Stimulated activated CD4-positive, alpha-beta T cell treated with anti-CD3 and anti-CD28 coated beads, Interleukin-1b, Interleukin-23, amount 100 ng/mL, for 4 hours (primary cell): ENCODE measurements at regions not wholly inside any gene's neighbourhood (a gene's known extent, or its start where the extent isn't known, plus 50 kb on each side); places are given as distances from the start of the nearest gene placed in this dataset.
"Not testable (repeated sequence)": the region's sequence is repeated elsewhere in the genome, so short reads cannot be mapped to it uniquely, and the experiment has no call there.

ENCODE experiments used
- DNase-seq, 2 donors: peaks; one replicate each; pipeline ENCODE4 v3.0.0-alpha.2; 2020; ENCODE audit warnings: low read depth in 2 of 2

DNA sequence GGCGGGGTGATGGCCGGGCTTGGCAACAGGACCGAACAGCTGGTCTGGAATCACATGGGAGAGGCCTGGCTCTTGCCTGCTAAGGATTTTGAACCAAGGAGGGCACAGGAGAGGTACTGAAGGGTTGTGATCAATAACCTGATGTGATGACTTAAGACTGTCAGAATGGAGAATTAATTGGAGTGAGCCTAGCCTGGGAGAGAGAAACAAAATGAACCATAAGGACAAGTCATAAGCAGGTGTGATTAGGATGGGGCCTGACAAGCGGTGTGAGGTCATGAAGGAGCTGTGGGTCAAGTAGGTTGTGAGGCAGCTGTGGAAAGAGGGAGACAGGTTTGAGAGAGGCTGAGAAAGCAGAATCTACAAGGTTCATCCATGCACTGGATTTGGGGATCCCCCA, 104.6 kb downstream of the MED10 start:
- no peak for DNase-seq

DNA sequence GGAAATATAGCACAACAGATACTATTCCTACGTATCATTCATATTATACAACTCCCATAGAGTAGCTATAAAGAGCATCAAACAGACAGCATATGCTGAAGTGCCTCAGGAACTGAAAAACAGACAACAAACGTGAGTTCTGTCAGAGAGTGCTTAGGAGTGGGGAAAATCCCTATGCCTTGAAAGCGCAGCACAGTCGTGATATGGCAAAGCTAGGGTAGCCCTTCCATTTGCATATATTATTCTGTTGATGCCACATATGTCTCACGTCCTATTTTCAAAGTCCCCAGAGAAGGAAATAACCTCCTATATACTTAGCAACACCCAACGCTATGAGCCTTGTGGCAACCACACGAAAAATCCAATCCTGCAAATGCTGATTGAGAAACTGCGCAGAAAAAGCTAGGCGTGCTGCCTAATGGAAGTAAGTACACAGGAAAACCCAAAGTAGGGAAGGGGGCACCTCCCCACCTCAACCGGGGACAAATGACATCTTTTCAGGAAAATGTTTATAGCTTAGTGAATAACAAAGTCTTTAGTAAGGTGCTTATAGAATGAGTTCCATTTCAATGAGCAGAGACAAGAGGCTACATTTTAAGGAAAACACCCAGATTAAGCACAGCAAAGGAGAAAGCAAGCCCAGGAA, 105.1 kb downstream of the MED10 start:
- DNase-seq, result no peak

DNA sequence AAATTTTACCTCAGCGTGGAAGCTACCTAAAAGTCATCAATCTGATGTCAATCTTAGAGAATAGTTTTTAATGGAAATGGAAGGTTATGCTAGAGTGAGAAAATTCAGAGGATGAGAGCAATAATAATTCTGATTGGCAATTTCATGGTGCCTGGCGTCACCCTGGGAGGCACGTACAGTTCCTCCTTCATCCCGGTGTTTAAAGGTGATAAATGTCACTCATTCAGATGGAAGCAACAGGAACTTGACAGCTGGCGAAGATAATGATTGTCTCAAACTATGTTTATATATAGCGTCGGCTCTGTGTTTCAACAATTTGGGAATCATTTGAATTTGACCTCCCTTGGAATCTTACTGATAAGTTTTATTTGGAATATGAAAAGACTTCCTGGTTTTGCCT, 108.4 kb downstream of the MED10 start:
- DNase-seq, result no peak

DNA sequence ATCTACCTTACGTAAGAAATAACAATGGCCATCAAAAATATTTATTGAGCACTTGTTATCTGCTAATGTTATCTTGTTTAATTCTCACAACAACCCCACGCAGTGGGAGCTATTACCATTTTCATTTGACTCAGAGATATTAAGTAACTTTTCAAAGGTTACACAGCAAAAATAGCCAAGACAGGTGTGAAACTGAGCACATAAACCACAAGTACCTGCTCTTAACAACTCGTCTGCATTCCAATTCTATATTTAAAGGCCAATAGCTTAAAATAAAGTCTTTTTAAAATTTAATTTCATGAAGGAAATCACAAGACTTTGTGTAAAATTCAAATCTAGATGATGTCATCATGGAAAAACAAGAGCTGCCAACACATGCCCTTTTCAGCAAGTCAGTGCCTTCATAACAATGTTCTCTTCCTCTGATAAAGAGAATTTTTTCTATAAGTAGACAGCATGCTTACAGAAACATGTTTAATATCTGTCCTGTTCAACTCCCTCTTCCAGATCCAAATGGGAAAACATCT, 111.6 kb downstream of the MED10 start:
- no peak for DNase-seq

DNA sequence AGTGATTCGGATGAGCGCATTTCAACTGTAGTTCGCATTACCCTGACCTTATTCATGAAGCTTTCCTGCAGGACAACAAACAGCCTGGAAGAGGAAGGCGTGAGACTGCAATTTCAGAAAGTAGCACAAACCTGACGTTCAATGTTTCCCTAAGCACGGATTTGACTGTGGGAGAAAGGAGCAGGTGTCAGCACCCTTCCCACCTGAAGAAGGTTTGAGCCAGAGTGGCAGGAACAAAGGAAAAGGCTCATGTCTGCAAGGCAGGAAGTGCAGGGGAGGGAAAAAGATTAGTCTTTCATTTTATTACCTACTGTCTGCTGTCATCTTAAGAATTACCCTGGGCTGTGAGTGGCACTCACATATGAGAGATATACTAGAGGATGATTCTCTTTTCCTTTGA, 114.0 kb downstream of the MED10 start:
- DNase-seq, result no peak

DNA sequence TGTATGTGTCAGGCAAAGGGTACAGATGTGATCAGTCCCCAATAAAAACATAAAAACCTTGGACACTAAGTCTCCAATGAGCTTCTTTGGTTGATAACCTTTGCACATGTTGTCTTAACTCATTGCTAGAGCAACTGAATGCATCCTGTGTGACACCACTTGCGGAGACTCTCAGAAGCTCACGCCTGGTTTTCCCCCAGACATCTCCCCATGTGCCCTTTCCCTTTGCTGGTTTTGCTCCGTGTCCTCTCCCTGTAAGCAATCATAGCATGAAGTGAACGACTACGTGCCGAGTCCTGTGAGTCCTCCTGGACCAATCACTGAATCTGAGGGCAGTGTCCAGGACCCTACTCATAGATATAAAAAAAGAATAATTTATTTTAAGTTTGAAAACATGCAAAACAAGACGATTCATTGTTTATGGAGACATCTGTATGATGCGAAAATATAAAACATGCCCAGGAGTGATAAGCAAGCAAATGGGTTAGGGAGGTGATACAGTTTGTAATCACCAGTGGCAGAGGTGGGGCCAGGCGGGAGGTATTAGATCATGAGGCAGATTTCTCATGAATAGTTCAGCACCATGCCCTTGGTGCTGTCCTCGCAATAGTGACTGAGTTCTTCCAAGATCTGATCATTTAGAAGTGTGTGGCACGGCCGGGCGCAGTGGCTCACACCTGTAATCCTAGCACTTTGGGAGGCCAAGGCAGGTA, 115.5 kb downstream of the MED10 start:
- DNase-seq, result no peak

DNA sequence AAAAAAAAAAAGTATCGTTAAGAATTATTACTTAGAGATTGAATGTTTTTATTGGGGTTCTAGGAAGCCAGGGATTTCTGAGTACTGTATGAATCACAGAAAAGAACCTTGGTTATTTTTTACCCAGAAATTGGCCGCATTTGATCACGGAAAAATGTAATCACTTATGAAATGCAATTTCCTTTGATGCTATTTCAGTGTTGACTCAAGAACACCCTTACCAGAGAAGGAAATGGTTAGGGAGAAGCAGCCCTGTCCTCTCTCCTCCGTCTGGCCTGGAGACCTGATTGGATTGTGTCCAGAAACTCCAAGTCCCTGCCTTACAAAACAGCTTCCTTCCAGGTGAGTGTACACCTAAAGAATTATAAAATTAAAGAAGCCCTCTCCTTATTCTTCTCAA, 116.7 kb downstream of the MED10 start:
- DNase-seq, result no peak

DNA sequence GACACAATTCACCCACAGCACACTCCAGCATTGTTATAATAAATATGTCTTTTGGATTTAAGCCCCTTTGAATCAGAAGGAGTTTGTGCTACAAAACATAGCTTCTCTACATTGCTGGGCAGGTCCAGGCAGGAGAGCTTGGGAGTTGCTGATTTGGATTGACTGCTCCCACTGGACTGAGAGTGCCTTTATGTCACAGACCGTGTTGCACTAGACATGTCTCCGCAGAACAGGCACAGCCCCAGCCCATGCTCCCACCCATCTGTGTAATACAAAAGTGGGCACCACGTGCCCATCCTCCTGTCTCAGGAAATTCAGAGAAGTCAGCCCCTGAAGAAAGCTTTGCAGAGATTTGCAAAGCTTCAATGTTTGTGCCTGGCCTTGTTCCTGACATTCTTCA, 117.1 kb downstream of the MED10 start:
- DNase-seq, result no peak

DNA sequence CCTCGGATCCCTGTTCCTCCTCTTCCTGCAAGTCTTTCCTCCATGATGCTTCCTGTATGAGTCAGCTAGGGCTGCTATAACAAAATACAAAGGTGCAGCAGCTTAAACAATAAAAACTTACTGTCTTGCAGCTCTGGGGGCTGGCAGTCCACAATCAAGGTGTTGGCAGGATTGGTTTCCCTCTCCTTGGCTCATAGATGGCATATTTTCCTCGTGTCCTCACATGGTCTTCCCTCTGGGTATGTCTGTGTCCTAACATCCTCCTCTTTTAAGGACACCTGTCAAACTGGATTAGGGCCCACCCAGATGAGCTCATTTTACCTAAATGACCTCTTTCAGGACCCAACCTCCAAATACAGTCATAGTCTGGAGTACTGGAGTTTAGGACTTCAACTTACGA, 117.5 kb downstream of the MED10 start:
- no peak for DNase-seq

DNA sequence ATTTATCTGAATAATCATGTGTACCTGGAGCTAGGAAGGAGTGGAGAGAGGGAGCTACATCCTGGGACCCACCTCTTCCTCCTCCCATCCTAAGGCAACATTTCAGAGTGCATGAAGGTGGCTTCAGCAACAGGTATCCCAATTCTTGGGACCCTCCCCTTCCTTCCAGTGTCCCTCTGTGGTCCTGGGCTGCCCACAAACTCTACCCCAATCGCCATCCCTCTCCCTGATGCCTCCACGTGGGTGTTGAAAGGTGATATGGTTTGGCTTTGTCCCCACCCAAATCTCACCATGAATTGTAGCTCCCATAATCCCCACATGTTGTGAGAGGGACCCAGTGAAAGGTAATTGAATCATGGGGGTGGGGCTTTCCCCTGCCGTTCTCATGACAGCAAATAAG, 121.4 kb downstream of the MED10 start:
- no peak for DNase-seq

DNA sequence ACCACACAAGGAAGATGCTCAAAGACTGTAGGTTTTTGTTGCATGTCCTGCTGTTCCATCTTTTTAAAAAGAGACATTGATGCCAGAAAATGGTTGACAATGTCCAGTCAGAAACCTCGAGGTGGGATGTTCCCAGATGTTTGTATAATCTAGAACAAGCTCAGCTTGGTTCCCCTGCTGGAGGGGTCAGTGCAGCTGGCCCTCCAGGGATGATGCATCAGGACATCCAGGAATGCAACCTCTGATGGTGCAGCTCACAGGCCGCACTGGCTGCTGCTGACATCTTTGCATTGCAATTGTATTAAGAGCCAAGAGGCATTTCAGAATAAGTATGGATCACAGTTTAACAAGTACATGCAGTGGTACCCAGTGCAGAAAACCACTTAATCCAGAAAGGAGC, 122.4 kb downstream of the MED10 start:
- DNase-seq, result no peak

DNA sequence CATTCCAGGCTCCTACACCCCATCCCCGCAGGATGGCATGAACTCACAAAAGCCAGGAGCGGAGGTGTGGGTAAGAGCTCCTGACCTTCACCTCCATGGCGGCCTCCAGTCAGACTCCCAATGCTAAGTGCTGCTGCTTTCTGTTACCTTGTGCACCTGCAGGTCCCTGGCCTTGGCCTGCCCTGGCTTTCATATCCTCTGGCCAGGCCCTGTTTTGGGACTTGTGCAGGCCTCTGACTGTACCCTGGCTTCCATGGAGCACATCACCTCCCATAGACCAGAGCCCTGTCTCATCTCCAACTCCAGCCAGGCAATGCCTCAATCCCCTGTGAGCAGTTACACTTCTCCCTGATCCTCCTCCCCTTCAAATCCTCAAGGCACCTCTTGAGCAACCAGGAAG, 124.5 kb downstream of the MED10 start:
- no peak for DNase-seq

DNA sequence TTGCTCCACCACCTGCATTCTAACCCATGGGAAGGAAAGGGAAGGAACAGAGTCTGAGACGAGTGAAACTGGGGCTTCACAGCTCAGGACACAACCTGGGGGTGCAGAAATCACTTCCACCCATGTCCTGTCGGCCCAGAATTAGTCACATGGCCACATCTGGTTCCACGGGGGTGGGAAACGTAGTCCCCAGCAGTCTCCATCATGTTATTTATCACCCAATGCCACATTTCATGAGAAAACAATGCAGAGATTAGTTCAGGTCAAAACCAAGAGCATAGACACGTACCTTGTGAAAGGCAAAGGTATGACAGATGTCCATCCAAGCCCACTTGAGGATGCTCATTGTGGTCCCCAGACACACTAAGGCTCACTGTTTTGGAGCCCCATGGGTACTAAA, 125.1 kb downstream of the MED10 start:
- DNase-seq, result no peak

DNA sequence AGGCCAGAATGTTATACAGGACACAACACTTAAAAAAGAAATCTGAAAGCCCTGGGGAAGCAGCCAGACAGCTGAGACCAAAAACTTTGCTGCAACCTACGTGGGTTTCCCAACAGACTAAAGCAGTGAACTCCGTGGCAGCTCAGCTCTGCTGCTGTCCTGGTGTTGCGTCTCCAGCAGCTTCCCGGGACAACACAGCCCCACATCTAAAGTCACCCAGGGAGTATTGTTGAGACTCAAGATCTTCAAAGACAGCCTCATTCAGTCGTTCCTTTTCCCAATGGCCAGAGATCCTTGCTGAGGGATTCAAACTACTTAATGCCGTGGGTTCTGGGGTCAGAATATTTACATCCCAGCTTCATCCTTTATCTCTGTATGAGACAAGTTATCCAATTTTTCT, 125.8 kb downstream of the MED10 start:
- no peak for DNase-seq

DNA sequence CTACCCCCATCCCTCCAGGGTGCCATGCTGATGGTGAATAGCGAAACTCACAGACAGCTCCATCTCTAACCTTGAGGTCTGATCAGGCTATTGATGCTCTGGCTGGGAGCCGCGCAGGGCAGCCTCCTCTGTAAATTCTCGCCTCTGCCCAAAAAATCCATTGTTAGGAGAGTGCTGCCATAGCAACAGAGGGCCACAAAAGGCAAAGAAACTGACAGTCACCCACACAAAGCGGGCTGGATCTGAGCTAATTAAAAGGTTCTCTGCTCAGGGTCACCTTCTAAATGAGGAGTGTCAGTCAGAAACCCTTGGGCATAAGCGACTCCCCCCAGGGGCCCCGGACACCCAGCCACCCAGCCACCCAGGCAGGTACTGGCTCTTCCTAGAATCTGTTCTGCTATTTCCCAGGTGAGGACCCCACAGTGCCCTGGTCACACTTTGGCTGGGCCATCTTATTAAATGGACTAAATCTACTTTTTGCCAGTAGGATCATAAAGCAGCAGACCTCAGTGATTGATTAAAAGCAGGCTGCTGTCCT, 126.7 kb downstream of the MED10 start:
- DNase-seq, result no peak

DNA sequence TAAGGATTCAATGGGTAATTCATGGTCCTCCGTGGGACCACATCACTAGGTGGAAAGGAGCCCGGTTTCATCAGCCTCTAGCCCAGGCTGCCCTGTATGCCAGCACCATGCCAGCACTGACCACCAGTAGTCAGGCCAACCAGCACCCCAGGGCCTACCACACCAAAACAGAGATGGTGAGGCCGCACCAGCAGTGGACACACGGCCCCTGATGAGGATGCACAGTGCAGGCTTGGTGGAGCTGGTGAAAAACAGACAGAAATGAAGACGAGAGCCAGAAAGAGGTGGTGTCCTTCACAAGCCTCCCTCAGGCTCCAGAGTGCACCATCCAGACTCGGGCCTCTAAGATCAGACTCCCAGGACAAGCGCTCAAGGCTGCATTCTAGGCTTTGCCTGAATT, 128.2 kb downstream of the MED10 start:
- no peak for DNase-seq

DNA sequence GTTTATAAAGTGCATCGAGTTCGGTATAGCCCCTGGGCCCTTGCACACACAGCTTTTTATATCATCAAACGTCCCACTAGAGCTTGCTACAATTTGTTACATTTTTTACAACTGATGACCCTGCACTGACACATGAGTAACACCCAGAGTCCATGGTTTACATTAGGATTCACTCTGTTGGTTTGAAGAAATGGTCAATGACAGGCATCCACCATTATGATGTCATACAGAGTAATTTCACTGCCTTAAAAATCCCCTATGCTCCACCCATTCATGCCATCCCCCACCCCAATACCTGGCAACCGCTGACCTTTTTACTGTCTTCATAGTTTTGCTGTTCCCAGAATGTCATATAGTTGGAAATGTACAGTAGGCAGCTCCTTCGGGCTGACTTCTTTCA, 130.2 kb downstream of the MED10 start:
- DNase-seq, result no peak

DNA sequence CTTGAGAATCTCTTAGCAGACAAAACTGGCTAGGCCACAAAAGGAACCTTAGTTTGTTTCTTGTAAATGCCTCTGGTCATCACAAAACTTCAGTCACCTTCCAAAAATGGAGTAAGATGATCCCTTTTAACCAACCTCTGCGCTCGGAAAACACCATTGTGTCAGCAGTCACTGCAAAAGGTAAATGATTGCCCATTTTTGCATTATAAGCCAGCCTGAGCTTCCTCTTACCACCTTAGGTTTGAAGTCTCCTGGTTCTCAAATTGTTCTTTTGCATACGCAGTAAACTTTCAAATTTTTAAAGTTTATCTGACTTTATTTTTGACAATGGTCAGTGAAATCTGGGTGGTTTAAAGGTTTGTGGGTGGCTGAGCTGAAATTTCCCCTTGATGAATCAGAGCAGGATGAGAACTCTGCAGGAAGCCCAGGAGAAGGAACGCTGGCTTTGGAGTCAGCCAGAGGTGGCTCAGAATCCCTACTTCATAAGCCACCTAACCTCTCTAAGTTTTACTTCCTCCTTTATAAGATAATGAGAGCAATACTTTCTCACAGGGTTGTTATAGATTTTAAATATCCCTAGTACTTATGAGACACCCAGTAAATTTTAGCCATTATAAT, 131.4 kb downstream of the MED10 start:
- no peak for DNase-seq

DNA sequence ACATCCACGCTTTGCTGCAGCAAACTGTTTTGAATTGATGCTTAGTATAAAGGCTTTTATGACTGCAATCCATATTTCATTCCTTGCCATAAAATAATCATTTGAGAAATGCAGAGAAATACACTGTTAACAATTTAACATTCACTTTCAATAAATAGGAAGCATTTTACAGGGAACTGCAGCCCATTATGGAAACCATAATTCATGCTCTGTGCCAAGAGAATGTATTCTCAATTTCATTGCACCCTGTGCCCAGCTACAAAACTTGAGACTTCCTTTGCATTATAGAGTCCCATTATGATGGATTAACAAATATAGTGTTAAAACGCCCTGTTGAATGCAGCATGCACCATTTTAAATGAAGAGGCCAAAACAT, 134.0 kb downstream of the MED10 start:
- no peak for DNase-seq

DNA sequence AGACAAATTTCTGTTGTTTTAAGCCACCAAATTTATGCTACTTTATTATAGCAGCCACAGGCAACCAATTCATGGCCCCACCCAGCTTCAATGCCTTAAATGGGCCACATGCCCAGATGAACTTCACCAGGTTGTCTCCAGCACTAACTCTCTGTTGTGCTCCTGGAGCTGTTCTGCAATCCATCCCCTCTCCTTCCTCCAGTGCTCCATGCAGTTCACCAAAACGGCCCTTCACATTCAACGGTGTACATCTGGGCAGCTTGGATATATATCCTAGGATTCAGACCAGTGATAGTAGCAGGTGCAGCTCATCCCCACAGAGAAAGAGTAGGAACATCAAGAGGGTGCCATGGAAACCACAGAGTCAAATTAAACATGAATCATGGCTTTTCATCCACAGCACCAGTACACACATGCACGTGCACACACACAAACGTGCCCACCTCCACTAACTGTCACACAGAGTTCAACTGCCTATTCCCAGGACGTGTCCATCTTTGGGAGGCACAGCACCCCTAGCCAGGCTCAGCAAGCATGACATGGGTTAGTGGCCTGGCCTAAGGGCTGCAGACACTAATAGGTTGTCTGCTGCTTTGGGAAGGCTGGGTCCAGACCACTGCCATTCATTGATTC, 134.5 kb downstream of the MED10 start:
- DNase-seq, result no peak

DNA sequence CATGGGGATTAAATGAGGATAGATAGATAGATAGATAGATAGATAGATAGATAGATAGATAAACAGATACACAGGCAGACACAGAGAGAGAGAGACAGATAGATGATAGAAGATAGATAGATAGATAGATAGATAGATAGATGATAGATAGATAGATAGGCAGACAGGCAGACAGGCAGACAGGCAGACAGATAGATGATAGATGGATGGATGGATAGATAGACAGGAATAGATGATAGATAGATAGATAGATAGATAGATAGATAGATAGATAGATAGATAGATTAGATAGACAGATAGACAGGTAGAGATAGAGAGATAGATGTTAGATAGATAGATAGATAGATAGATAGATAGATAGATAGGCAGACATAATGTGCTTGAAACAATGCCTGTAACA, 137.3 kb downstream of the MED10 start:
- not testable (repeated sequence) for DNase-seq

DNA sequence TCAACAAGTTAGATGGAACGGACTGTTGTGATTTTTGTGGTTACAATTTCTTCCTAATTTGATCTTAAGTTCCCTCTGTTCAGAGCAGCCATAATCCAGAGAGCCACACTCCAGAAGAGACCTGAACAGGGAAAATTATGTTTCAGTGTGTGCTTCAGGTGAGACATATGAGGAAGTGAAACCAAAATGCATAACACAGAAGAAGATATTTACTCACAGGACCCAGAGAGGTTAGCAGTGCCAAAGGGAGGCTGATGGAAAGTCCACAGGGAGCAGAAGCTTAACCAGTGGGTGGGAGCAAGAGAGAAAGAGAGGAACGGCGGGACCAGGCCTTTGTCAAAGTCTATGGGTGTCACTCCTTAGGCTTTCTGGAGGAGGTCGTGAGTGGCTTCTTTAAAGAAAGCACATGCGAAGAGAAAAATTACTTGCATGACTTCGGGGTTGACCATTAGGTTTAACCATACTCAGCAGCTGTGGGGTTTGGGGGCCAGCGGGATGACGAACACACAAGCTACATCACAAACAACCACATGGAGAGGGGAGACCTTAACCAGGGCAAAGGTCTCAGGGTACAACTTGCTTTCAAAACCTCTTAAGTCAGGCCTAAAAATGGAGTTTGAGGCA, 141.4 kb downstream of the MED10 start:
- no peak for DNase-seq
